Glomerular visceral epithelial cell (primary cell): ENCODE measurements at regions not wholly inside any gene's neighbourhood (a gene's known extent, or its start where the extent isn't known, plus 50 kb on each side); places are given as distances from the start of the nearest gene placed in this dataset.
"Not testable (repeated sequence)": the region's sequence is repeated elsewhere in the genome, so short reads cannot be mapped to it uniquely, and the experiment has no call there.

Experiments
- DNase-seq: peaks from one replicate; pipeline ENCODE4 v3.0.0-alpha.2; 2016; ENCODE audit errors: extremely low spot score

GRCh38 chr9:65420771-65421170 is 135.8 kb upstream of the FOXD4L5 start:
- no peak for DNase-seq

- DNase-seq: not testable (repeated sequence)
Observed at GRCh38 chr9:65418966-65419365, 134.0 kb upstream of the FOXD4L5 start.

GRCh38 chr9:65416948-65417347 is 131.9 kb upstream of the FOXD4L5 start:
- DNase-seq: not testable (repeated sequence)

GRCh38 chr9:65414249-65414648 is 129.2 kb upstream of the FOXD4L5 start:
- DNase-seq: not testable (repeated sequence)

DNA sequence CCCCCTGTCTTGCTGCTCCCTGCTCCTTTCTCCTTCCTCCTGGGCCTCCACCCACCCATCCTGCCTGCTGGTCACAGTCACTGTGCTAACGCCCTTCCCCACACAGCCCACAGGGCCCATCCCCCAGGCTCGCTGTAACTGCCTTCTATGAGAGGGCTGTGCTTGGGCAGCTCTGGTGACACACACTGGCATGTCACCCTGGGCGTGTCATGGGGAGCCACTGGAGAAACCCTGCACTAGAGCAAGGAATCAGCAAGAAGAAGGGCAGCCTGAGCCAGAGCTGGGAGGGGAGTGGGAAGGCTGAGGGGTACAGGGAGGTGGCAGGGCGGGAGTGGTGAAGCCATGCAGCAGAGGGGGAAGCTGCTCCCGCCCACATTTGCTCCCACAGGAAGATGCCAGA is 128.4 kb upstream of the FOXD4L5 start:
- DNase-seq: not testable (repeated sequence)

DNA sequence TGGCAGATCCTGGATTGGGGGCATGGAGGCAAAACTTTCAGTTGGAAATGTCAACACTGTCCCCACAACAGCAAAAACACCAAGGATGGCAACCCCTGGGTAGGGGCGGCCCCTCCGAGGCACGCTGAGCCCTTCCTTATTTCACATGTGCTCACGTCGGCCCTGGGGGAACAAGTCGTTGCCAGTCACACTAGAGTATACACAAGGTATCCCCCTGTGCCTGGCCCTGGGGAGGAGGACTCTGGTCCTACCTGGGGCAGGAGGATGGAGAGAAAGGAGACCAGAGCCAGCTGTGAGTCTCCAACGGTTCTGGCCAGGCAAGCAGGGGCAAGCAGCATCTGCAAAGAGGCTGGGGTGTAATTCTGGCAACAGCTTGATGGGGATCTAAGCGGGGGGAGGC is 126.9 kb upstream of the FOXD4L5 start:
- DNase-seq: no peak

GRCh38 chr9:65411336-65411735 is 126.3 kb upstream of the FOXD4L5 start:
- no peak for DNase-seq

DNA sequence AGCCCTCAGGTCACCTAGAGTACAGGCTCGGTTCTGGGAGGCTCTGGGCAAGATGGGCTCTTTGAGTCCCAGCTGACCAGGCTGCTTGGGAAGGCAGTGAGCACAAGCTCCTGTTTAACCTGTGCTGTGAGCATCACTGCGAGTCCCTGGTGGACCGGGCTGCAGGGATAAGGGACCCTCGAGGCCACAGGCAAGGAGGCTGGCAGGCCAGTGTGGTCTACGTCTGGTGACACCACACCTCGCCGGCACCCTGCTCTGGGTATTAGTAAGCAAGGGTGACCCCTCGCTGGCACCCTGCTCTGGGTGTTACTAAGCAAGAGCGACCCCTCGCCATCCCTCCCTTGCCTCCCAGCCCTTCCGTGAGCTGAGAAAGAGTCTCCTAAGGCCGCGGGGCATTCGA is 125.9 kb upstream of the FOXD4L5 start:
- no peak for DNase-seq

DNA sequence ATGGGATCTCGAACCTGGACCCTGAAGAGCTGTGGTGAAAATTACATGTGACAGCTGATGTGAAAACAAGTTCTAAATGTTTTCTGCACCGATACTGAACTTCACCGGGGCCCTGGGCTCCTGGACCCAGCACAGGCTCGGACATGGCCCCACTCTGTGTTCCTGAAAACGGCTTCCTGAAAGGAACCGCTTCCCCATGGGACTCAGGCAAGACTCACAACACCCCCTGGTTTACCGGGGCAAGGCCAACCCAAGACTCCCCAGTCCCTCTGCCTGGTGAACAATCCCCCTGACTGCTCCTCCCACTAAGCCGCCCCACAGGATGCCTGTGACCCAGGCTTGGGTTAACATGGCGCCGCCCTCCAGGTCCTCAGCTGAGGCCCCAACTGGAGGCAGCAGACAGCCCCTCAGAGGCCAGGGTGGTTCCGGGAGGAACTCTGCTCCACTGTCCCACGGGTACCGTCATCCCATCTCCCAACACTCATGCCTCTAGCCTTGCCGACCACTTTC is 124.5 kb upstream of the FOXD4L5 start:
- DNase-seq: no peak

DNA sequence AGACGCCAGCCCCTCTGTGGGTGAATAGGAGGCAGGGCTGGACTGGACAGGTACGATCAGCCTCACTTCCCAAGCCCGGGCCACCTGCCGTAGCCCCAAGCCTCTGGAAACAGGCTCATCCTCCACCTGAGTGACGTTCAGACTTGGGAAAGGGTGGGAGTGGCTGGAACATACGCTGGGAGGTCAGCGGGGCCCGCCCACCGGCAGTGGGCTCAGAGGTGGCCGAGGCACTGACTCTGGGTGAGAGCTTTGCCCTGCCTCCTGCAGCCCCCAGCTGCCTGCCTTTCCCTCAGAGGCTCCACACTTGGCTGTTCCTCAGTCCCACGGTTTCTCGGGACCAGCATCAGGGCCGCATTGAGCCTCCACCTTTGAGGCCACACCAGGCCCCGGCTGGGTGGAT is 123.8 kb upstream of the FOXD4L5 start:
- not testable (repeated sequence) for DNase-seq

GRCh38 chr9:65406625-65407024 is 121.6 kb upstream of the FOXD4L5 start:
- not testable (repeated sequence) for DNase-seq

DNA sequence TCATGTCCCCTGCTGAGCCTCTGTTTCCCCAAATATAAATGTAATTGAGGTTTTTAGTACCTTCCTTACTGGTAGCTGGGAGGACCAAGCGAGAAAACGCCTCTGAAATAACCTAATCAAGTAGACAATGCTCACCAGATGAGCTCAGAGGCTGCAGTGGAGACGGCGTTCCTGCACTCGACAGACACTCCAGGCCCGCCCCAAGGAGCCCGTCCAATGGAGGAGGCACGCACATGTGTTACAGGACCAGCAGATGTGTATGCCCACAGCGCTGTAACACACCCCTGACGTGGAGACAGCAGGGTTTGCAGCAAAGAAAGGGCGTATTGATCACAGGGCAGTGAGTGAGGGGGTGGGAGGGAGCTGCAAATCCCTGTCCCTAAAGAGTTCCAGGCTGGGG is 120.8 kb upstream of the FOXD4L5 start:
- not testable (repeated sequence) for DNase-seq

DNA sequence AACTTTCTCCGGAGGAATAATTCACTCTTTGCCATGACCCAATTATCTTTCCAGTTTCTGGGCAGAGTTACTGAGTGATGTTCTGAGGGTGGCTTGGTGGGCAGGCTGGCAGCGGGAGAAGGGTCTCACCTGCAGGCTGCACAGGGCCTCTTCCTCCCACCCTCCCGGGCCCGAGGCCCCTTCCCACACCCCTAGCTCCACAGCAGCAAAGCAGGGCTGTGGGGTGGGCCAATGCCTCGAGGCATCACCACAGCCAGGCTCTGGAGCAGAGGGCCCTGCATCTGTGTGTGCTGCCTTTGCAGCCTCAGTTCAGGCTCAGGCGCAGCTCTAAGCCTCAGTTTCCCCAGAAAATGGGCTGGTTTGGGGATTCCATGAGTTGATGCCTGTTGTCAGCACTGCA is 120.2 kb upstream of the FOXD4L5 start:
- no peak for DNase-seq

DNA sequence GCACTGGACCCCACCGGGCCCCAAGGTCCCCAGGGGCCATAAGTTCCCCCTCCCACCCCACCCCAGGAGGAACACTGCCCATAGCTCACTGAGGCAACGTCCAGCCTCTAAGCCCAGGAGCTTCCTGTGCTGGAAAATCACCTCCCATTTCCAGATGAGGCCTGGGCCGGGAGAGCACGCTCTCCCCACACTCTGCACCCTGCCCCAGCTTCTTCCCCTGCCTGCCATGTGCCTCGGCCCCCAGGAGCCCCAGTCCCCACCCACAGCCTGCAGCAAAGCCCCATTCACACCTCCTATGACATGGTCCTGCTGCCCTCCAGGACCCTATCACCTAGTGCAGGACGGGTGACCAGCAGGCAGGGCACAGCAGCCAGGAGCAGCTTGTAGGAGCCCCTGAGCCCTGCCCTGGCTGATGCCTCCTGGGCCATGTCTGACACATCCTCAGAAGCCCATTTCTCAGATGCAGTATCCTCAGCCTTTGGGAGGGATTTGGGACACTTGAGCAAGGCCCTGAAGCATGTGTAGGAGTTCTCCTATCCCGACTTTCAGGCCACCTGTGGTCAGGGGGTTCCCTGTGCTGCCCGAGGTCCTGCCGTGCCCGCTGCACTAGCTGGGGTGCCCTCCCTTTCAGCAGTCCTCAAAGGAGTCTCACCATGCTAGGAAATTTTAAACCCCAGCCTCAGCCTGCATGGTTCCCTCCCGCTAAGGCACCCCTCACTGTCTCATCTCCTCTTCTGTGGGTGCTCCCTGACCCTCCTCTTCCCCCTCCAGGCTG is 119.4 kb upstream of the FOXD4L5 start:
- DNase-seq: no peak

DNA sequence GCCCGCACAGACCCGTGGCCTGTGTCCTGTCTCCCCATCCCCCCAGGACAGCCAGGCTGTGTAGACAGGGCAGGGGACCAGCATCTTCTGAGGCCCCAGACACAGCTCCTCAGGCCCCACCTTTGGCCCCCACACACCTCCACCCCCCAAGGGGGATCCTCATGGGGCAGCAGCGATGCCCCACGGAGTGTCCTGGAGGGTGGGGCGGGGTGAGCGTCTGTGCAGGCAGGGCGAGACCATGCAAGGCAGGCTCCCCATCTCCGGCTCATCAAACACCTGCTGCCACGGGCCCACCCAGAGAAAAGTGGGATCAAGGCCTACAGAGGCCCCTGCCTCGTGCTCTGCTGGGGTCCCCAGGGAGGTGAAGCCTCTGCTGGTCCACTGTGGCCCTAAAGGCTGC is 118.7 kb upstream of the FOXD4L5 start:
- no peak for DNase-seq

GRCh38 chr9:65403072-65403471 is 118.1 kb upstream of the FOXD4L5 start:
- not testable (repeated sequence) for DNase-seq

- DNase-seq: not testable (repeated sequence)
Observed at GRCh38 chr9:65402206-65402870, 117.3 kb upstream of the FOXD4L5 start.

GRCh38 chr9:65401456-65402045 is 116.5 kb upstream of the FOXD4L5 start:
- DNase-seq: not testable (repeated sequence)

- DNase-seq: no peak
Observed at GRCh38 chr9:65400886-65401285, 115.9 kb upstream of the FOXD4L5 start.

DNA sequence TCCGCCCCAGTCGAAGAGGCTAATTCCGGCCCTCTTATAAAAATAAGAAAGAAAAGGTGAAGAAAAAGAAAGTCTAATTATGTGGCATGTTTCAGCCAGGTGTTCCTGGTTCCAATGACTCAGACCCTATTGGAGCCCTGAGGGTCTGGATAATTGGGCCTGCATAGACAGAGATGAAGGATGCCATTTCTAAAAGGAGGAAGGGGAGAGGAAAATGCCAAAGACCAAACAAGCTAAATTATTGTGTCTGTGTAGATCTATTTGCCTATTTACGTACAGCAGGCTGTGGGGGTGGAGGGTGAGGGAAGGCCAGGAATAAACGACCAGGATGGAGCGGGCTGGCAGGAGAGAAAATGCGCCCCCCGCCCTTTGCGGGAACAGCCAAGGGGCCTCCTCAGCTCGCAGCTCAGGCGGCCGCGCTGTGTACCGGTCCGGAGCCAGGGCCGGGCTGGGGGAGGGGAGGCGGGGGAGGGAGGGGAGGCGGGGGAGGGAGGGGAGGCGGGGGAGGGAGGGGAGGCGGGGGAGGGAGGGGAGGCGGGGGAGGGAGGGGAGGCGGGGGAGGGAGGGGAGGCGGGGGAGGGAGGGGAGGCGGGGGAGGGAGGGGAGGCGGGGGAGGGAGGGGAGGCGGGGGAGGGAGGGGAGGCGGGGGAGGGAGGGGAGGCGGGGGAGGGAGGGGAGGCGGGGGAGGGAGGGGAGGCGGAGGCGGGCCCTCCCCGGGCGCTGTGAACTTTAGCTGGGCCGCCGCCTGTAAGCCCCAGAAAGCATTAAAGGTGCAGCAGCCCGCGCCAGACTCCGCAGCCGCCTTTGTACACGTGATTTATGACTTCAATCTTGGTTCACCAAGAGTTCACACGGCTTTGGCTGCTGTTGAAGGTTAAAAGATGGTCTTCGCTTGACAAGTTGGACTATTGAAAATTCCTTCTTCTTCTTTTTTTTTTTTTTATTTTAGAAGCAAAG is 113.0 kb upstream of the FOXD4L5 start:
- not testable (repeated sequence) for DNase-seq

- DNase-seq: not testable (repeated sequence)
Observed at GRCh38 chr9:65397226-65397625, 112.2 kb upstream of the FOXD4L5 start.
